CD4-positive, alpha-beta T cell (primary cell): ENCODE measurements at regions not wholly inside any gene's neighbourhood (a gene's known extent, or its start where the extent isn't known, plus 50 kb on each side); places are given as distances from the start of the nearest gene placed in this dataset.

ENCODE experiments used
- ATAC-seq: fragments of 200-7000 bp; cut with Tn5 transposase; one replicate; pipeline ENCODE4 v1.10.0; 2022; ENCODE audit warnings: mild to moderate bottlenecking; ENCODE audit not compliant: poor library complexity
- CTCF ChIA-PET: fragments of 350-600 bp; sonication (Branson Sonifier 250); formaldehyde crosslinking; loops from one replicate; lab custom pipeline; 2021; ENCODE audit warnings: antibody characterized with exemption, inconsistent platforms; lab: Charles Lee
- POLR2A ChIA-PET: fragments of 350-600 bp; sonication (Branson Sonifier 250); formaldehyde crosslinking; loops from one replicate; lab custom pipeline; 2021; ENCODE audit warnings: antibody characterized with exemption, inconsistent platforms; lab: Charles Lee
- DNase-seq, 14 experiments: peaks; one replicate each; pipeline ENCODE4 v3.0.0-alpha.2; 2013 to 2020; ENCODE audit warnings: mixed read lengths in 2 of 14
- H3K27ac ChIP-seq, 2 donors: one replicate each; pipeline versions ENCODE4 v1.5.1 to v1.7.0; 2013; ENCODE audit warnings: low read length in 2 of 2, low read depth in 1 of 2, mild to moderate bottlenecking in 1 of 2
- H3K27me3 ChIP-seq, 2 experiments: 1 replicate in 1 of 2; 2 replicates in 1 of 2; pipeline versions ENCODE4 v1.6.1 to v1.7.0; 2013; ENCODE audit warnings: low read length in 2 of 2, control low read depth in 1 of 2, mild to moderate bottlenecking in 1 of 2, moderate library complexity in 1 of 2; ENCODE audit not compliant: insufficient read depth in 2 of 2, control insufficient read depth in 1 of 2
- H3K36me3 ChIP-seq: one replicate; pipeline ENCODE4 v1.6.1; 2013; ENCODE audit warnings: low read length, control low read depth; ENCODE audit not compliant: insufficient read depth
- H3K4me1 ChIP-seq: one replicate; pipeline ENCODE4 v1.6.1; 2013; ENCODE audit warnings: low read length, control low read depth; ENCODE audit not compliant: insufficient read depth
- H3K4me3 ChIP-seq: one replicate; pipeline ENCODE4 v1.5.1; 2013; ENCODE audit warnings: mild to moderate bottlenecking, low read length, moderate library complexity
- H3K9me3 ChIP-seq, 2 experiments: 1 replicate in 1 of 2; 2 replicates in 1 of 2; pipeline versions ENCODE4 v1.6.1 to v1.7.0; 2013; ENCODE audit warnings: low read length in 2 of 2, mild to moderate bottlenecking in 2 of 2, control low read depth in 1 of 2, moderate library complexity in 1 of 2; ENCODE audit not compliant: control insufficient read depth in 1 of 2, insufficient read depth in 1 of 2
- H3K27ac Mint-ChIP-seq: one replicate; pipeline ENCODE4 v1.8.0; 2020; ENCODE audit warnings: mixed read lengths
- H3K27me3 Mint-ChIP-seq: one replicate; pipeline ENCODE4 v1.8.0; 2021; ENCODE audit warnings: mixed read lengths
- H3K36me3 Mint-ChIP-seq: one replicate; pipeline ENCODE4 v1.8.0; 2021; ENCODE audit warnings: low read depth, mixed read lengths
- H3K4me1 Mint-ChIP-seq: one replicate; pipeline ENCODE4 v1.8.0; 2021; ENCODE audit warnings: low read depth, mixed read lengths
- H3K4me3 Mint-ChIP-seq: one replicate; pipeline ENCODE4 v1.8.0; 2020; ENCODE audit warnings: mild to moderate bottlenecking, mixed read lengths
- H3K9me3 Mint-ChIP-seq: one replicate; pipeline ENCODE4 v1.8.0; 2020; ENCODE audit warnings: mixed read lengths
- CTCF ChIP-seq: fragments of 200-600 bp; IDR thresholded peaks from one replicate; pipeline ENCODE4 v1.8.0; 2022; ENCODE audit warnings: antibody characterized with exemption, mild to moderate bottlenecking
- intact Hi-C, 2 experiments: fragments of 100-400 bp; cut with DNase I in 1 of 2; cut with micrococcal nuclease in 1 of 2; formaldehyde crosslinking; loops; one replicate each; pipeline versions ENCODE4 v1.15.1 to v1.9.0; 2023 to 2025; cut with DNase I, micrococcal nuclease

- Mint-ChIP-seq H3K4me3 (no peak overlapping the region), H3K4me1 (no peaks in the 10 kb centered on the region), H3K9me3 (no peaks in the 10 kb centered on the region), H3K27me3 (no peaks in the 10 kb centered on the region), H3K27ac (no peak overlapping the region), H3K36me3 (no peaks in the 10 kb centered on the region)
- Histone ChIP-seq H3K9me3 (no peaks in the 10 kb centered on the region), H3K27ac (no peak overlapping the region), H3K4me3 (no peak overlapping the region), H3K4me1 (no peaks in the 10 kb centered on the region), H3K36me3 (no peaks in the 10 kb centered on the region), H3K27me3 (peaks cover 0 to 4% of the 10 kb centered on the region in 2 experiments)
- ATAC-seq (no peak), DNase-seq (no peak)
- TF ChIP-seq CTCF = no peak
- POLR2A ChIA-PET = no interaction called here
- CTCF ChIA-PET = no interaction called here
- intact Hi-C loops = no loop called here
These were observed 95.5 kb downstream of the ALDH8A1 start for GRCh38 chr6:134854366-134854765.

- DNase-seq = no peak
- no peaks in the 10 kb centered on the region for H3K4me1 Mint-ChIP-seq
These were observed 96.5 kb downstream of the ALDH8A1 start for GRCh38 chr6:134853111-134854055.

DNA sequence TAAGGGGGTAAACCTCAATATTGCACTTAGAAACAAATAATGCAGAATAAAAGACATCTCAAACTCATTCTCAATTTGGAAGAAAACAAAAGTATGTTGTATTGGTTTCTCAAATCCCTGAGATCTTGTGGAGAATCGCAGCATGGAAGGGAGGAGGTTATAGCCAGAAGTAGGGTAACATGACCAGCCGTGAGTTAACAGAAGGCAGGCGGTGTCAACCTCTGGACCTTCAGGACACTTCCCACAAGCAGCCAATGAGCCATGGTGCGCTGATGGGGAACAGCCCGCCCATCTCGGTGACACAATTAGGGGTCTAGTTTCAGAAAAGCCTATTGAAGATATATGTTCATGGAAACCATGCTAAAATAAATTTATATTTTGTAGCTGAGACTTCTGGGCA lies 98.4 kb downstream of the ALDH8A1 start:
- no peak for TF ChIP-seq CTCF
- H3K9me3 ChIP-seq = no peaks in the 10 kb centered on the region
- ATAC-seq (no peak), DNase-seq (no peak)
- H3K36me3 Mint-ChIP-seq = no peaks in the 10 kb centered on the region
- H3K4me1 Mint-ChIP-seq = no peaks in the 10 kb centered on the region
- H3K27me3 Mint-ChIP-seq = no peaks in the 10 kb centered on the region
- ChIA-PET CTCF (no interaction called here), POLR2A (no interaction called here)
- intact Hi-C loops = no loop called here
- H3K27ac Mint-ChIP-seq = no peak overlapping the region
- H3K4me3 Mint-ChIP-seq = no peak overlapping the region
- H3K4me1 ChIP-seq = no peaks in the 10 kb centered on the region
- H3K36me3 ChIP-seq = no peaks in the 10 kb centered on the region
- H3K9me3 Mint-ChIP-seq = no peaks in the 10 kb centered on the region
- H3K4me3 ChIP-seq = no peak overlapping the region
- H3K27me3 ChIP-seq = peaks cover 0 to 4% of the 10 kb centered on the region in 2 experiments
- no peak overlapping the region for H3K27ac ChIP-seq

More at GRCh38 chr6:134853111-134854055, 96.5 kb downstream of the ALDH8A1 start:
- ChIA-PET CTCF (no interaction called here), POLR2A (no interaction called here)
- Mint-ChIP-seq H3K27ac (no peak overlapping the region), H3K9me3 (no peaks in the 10 kb centered on the region), H3K36me3 (no peaks in the 10 kb centered on the region), H3K4me3 (no peak overlapping the region), H3K27me3 (no peaks in the 10 kb centered on the region)
- no peaks in the 10 kb centered on the region for H3K9me3 ChIP-seq
- no peaks in the 10 kb centered on the region for H3K36me3 ChIP-seq
- H3K27ac ChIP-seq = no peak overlapping the region
- no peak overlapping the region for H3K4me3 ChIP-seq
- H3K4me1 ChIP-seq = no peaks in the 10 kb centered on the region
- peaks cover 0 to 4% of the 10 kb centered on the region in 2 experiments for H3K27me3 ChIP-seq
- TF ChIP-seq CTCF = no peak
- intact Hi-C loops = no loop called here
- no peak for ATAC-seq
